NT2/D1 (cell line): ENCODE measurements at regions not wholly inside any gene's neighbourhood (a gene's known extent, or its start where the extent isn't known, plus 50 kb on each side); places are given as distances from the start of the nearest gene placed in this dataset.

ENCODE experiments used
- DNase-seq: peaks from one replicate; pipeline ENCODE4 v3.0.0-alpha.2; 2011; ENCODE audit warnings: low read depth, low spot score
- H3K27me3 ChIP-seq: 2 replicates; pipeline ENCODE4 v1.6.0; 2011; ENCODE audit warnings: mild to moderate bottlenecking; ENCODE audit not compliant: insufficient read length, insufficient read depth
- H3K36me3 ChIP-seq: 2 replicates; pipeline ENCODE4 v1.6.1; 2011; ENCODE audit warnings: mild to moderate bottlenecking, low read length, mixed read lengths; ENCODE audit not compliant: insufficient read depth, insufficient read length
- H3K4me1 ChIP-seq: 2 replicates; pipeline ENCODE4 v1.5.1; 2011; ENCODE audit not compliant: insufficient read depth, insufficient read length
- H3K4me3 ChIP-seq: 2 replicates; pipeline ENCODE4 v1.5.1; 2011; ENCODE audit warnings: low read depth; ENCODE audit not compliant: insufficient read length
- H3K9ac ChIP-seq: 2 replicates; pipeline ENCODE4 v1.6.0; 2011; ENCODE audit warnings: low read depth; ENCODE audit not compliant: insufficient read length
- H3K9me3 ChIP-seq: 2 replicates; pipeline ENCODE4 v1.5.1; 2011; ENCODE audit warnings: mild to moderate bottlenecking, low read length; ENCODE audit not compliant: insufficient read depth
- SUZ12 ChIP-seq: IDR thresholded peaks from 2 replicates; pipeline ENCODE4 v1.6.1; 2011; ENCODE audit not compliant: insufficient read length, insufficient read depth; ENCODE audit errors: extremely low read depth
- YY1 ChIP-seq: IDR thresholded peaks from 2 replicates; pipeline ENCODE4 v1.6.1; 2011; ENCODE audit not compliant: insufficient read length, insufficient read depth
- ZNF274 ChIP-seq: IDR thresholded peaks from 2 replicates; pipeline ENCODE4 v1.6.1; 2011; ENCODE audit warnings: mild to moderate bottlenecking, low read depth, low read length

DNA sequence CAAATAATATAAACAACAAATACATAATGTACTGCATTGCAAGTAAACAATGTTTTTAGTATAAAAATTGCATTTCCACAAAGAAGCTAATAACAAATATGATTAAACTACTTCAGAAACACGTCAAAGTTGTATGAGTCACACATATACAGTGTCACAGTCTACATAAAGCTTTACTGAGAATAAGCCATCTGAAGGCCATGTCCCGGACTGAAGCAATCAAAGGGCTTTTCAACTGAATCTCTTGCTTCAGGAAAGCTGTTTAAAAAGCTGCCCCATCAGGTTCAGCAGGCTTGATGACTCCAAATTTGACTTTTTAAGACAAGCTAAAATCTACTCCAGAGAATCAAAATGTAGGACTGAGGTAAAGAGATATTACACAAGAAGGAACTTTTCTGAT lies 1476.8 kb downstream of the ADGRL3 start:
- TF ChIP-seq ZNF274 = no peak
- no peak for TF ChIP-seq YY1
- no peak for TF ChIP-seq SUZ12

DNA sequence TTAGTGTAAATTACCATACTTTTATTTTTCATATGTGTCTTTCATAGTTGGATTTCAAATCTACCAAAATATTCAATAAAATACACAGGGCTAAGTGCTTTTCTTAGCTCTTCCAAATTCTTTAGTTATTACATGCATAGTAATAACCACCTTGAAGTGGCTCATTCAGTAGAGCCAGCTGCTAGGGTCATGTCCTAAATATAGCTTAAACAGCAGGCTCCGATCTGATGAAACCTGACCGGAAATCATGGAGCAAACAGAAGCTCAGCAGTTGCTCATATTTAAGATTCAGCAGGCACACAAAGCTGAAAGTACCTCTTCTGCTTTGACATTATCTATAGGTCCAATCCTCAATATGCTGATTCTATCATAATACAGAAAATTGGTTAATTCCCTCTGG lies 1470.4 kb downstream of the ADGRL3 start:
- no peak overlapping the region for H3K9ac ChIP-seq
- no peak overlapping the region for H3K4me3 ChIP-seq
- no peaks in the 10 kb centered on the region for H3K27me3 ChIP-seq
- no peak for DNase-seq
- H3K9me3 ChIP-seq = no peaks in the 10 kb centered on the region
- H3K36me3 ChIP-seq = no peaks in the 10 kb centered on the region
- no peaks in the 10 kb centered on the region for H3K4me1 ChIP-seq
- no peak for TF ChIP-seq YY1
- no peak for TF ChIP-seq ZNF274
- TF ChIP-seq SUZ12 = no peak

More for the DNA sequence above, 1476.8 kb downstream of the ADGRL3 start:
- Histone ChIP-seq H3K4me3 (no peak overlapping the region), H3K27me3 (no peaks in the 10 kb centered on the region), H3K4me1 (no peaks in the 10 kb centered on the region), H3K9me3 (no peaks in the 10 kb centered on the region), H3K36me3 (no peaks in the 10 kb centered on the region), H3K9ac (no peak overlapping the region)
- no peak for DNase-seq

DNA sequence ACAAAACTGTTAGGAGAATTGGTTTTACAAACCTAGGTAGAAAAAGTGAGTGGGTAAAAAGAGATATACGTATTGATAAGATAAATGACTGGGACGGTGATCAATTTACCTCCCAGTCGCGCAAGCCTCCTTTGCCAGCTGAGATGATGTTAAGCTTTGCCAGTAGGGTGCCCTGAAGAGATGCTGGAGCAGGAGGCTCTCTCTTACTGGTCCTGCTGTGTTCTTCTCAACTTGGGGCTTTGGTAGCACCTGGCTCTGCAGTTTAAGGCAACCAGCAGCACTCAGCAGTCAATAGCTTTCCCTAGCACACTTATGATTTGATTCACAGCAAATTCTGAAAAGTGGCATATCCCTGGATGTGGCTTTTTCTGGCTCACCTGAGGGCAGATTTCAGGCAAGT lies 1461.7 kb downstream of the ADGRL3 start:
- no peak overlapping the region for H3K4me3 ChIP-seq
- H3K9me3 ChIP-seq = no peaks in the 10 kb centered on the region
- H3K4me1 ChIP-seq = no peaks in the 10 kb centered on the region
- TF ChIP-seq SUZ12 (no peak), ZNF274 (no peak), YY1 (no peak)
- no peak for DNase-seq
- H3K9ac ChIP-seq = no peak overlapping the region
- no peaks in the 10 kb centered on the region for H3K36me3 ChIP-seq
- H3K27me3 ChIP-seq = no peaks in the 10 kb centered on the region

DNA sequence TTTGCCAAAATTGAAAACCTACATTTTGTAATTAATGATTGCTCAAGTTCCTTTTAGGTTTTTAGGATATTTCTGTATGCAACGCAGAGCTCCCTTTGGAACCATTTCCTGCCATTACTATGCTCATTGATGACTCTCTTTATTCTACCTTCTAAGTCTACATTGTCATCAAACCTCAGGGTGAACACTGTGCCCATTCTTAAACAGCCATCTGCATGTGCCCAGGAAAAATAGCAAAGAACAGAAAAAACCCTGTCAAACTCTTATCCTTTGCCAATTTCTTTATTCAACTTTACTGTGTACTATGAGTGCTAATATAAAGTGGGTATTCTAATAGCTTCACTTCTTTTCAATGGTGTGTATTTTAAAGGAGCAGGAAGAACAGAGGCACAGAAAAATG lies 1455.9 kb downstream of the ADGRL3 start:
- H3K9me3 ChIP-seq = no peaks in the 10 kb centered on the region

DNA sequence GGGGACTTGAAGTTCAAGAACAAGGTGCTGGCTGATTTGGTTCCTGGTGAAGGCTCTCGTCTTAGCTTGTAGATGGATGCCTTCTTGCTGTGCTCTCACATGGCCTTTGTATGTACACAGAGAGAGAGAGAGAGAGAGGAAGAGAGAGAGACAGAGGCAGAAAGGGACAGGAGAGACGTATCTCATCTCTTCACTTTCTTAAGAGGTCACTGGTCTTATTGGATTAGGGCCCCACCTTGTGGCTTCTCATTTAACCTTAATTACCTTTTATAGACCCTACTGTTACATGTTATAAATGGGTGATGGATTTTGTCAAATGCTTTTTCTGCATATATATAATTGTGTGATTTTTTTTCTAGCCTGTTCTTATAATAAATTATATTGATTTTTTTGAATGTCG lies 1444.2 kb downstream of the ADGRL3 start:
- Histone ChIP-seq H3K9ac (no peak overlapping the region), H3K36me3 (no peaks in the 10 kb centered on the region), H3K27me3 (no peaks in the 10 kb centered on the region), H3K4me3 (no peak overlapping the region), H3K4me1 (no peaks in the 10 kb centered on the region), H3K9me3 (no peaks in the 10 kb centered on the region)
- peak; percentile 16 for DNase-seq
- TF ChIP-seq ZNF274 = no peak
- TF ChIP-seq YY1 = no peak
- TF ChIP-seq SUZ12 = no peak

More for the DNA sequence above, 1455.9 kb downstream of the ADGRL3 start:
- TF ChIP-seq YY1 = no peak
- no peak for TF ChIP-seq SUZ12
- no peak for TF ChIP-seq ZNF274
- Histone ChIP-seq H3K36me3 (no peaks in the 10 kb centered on the region), H3K27me3 (no peaks in the 10 kb centered on the region), H3K4me3 (no peak overlapping the region), H3K4me1 (no peaks in the 10 kb centered on the region), H3K9ac (no peak overlapping the region)
- DNase-seq = no peak

DNA sequence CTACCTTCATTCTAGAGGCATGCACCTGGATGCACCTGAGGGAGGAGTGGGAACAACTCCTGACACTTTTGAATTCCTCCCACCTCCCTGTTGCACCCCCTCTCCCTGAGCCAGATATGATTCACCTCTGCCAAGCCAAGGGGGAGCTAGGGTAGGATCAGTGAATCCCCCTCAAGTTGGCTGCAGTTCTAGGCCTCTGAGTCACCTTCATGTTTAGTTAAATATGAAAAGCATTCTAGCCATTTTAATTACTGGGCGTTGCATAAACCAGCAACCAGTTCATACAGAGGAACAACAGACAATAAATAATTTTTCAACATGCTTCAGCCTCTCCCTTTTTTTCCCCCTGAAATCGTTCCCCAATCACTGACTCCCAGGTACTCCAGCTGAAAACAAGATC lies 1440.2 kb downstream of the ADGRL3 start:
- H3K36me3 ChIP-seq = no peaks in the 10 kb centered on the region
- TF ChIP-seq SUZ12 = no peak
- TF ChIP-seq ZNF274 = no peak
- no peak for TF ChIP-seq YY1
- no peak for DNase-seq
- no peaks in the 10 kb centered on the region for H3K27me3 ChIP-seq
- no peaks in the 10 kb centered on the region for H3K4me1 ChIP-seq
- H3K9ac ChIP-seq = no peak overlapping the region
- no peak overlapping the region for H3K4me3 ChIP-seq
- H3K9me3 ChIP-seq = no peaks in the 10 kb centered on the region

DNA sequence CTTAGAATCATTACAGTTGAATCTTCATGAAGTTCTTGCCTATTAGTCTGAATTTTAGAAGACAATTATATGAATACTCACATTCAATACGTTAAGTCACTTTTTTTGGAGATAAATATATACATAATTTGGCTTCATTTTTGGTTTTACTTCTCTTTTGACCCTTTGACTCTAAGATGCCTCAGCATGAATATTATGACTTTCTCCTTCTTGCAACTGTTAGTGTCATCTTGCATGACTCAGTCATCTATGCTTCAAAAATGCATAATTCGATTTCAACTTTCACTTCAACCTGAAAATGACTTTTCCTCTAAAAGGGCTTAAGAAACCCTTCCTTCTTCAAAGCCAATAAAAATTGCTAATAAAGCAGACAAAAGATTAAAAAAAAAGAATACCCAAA lies 1427.5 kb downstream of the ADGRL3 start:
- no peak for TF ChIP-seq ZNF274
- no peak for TF ChIP-seq SUZ12
- TF ChIP-seq YY1 = no peak
- Histone ChIP-seq H3K4me1 (no peaks in the 10 kb centered on the region), H3K9me3 (peaks cover 10% of the 10 kb centered on the region; the same call in 1 of the 2 replicates), H3K27me3 (no peaks in the 10 kb centered on the region), H3K36me3 (no peaks in the 10 kb centered on the region), H3K4me3 (no peak overlapping the region), H3K9ac (no peak overlapping the region)
- no peak for DNase-seq
